Fibroblast of skin of right biceps (primary cell): ENCODE measurements at regions not wholly inside any gene's neighbourhood (a gene's known extent, or its start where the extent isn't known, plus 50 kb on each side); places are given as distances from the start of the nearest gene placed in this dataset.

Experiments
- DNase-seq: peaks from one replicate; pipeline ENCODE4 v3.0.0-alpha.2; 2013

GRCh38 chr4:12293906-12294525 is 865.3 kb upstream of the HS3ST1 start:
- DNase-seq, result no peak

- DNase-seq, result no peak
Observed at GRCh38 chr4:12286351-12286750, 857.7 kb upstream of the HS3ST1 start.

- peak; percentile 35 for DNase-seq
Observed at GRCh38 chr4:12270546-12270945, 841.9 kb upstream of the HS3ST1 start.

- DNase-seq, result no peak
Observed at GRCh38 chr4:12265554-12265953, 836.9 kb upstream of the HS3ST1 start.

GRCh38 chr4:12260453-12260852 is 831.8 kb upstream of the HS3ST1 start:
- no peak for DNase-seq

GRCh38 chr4:12244973-12245372 is 816.3 kb upstream of the HS3ST1 start:
- DNase-seq, result no peak

GRCh38 chr4:12242354-12242753 is 813.7 kb upstream of the HS3ST1 start:
- no peak for DNase-seq

GRCh38 chr4:12239897-12240636 is 811.4 kb upstream of the HS3ST1 start:
- no peak for DNase-seq

GRCh38 chr4:12231098-12231497 is 802.4 kb upstream of the HS3ST1 start:
- DNase-seq, result no peak

- DNase-seq, result no peak
Observed at GRCh38 chr4:12221031-12221430, 792.3 kb upstream of the HS3ST1 start.

GRCh38 chr4:12211636-12212035 is 782.9 kb upstream of the HS3ST1 start:
- no peak for DNase-seq

GRCh38 chr4:12207396-12207795 is 778.7 kb upstream of the HS3ST1 start:
- DNase-seq, result no peak

GRCh38 chr4:12206091-12206490 is 777.4 kb upstream of the HS3ST1 start:
- DNase-seq, result no peak

GRCh38 chr4:12203945-12204344 is 775.3 kb upstream of the HS3ST1 start:
- DNase-seq, result no peak

- no peak for DNase-seq
Observed at GRCh38 chr4:12200226-12200625, 771.5 kb upstream of the HS3ST1 start.

- DNase-seq, result no peak
Observed at GRCh38 chr4:12186526-12186925, 757.8 kb upstream of the HS3ST1 start.

- DNase-seq, result no peak
Observed at GRCh38 chr4:12178614-12179610, 750.2 kb upstream of the HS3ST1 start.

GRCh38 chr4:12177416-12177815 is 748.7 kb upstream of the HS3ST1 start:
- DNase-seq, result no peak

GRCh38 chr4:12173496-12173895 is 744.8 kb upstream of the HS3ST1 start:
- DNase-seq, result no peak

- DNase-seq, result no peak
Observed at GRCh38 chr4:12172198-12172973, 743.7 kb upstream of the HS3ST1 start.

- DNase-seq, result no peak
Observed at GRCh38 chr4:12170308-12170707, 741.6 kb upstream of the HS3ST1 start.

- no peak for DNase-seq
Observed at GRCh38 chr4:12165616-12166015, 736.9 kb upstream of the HS3ST1 start.

GRCh38 chr4:12146339-12146738 is 717.6 kb upstream of the HS3ST1 start:
- no peak for DNase-seq
